ENCODE measurements at regions not wholly inside any gene's neighbourhood (a gene's known extent, or its start where the extent isn't known, plus 50 kb on each side); places are given as distances from the start of the nearest gene placed in this dataset.

GRCh38 chr10:130393342-130393741, 257.2 kb downstream of the GLRX3 start:
- no peak for TF ChIP-seq POLR2A (IDR thresholded peaks at IDR 0.05)
- no peak for TF ChIP-seq CTCF (IDR thresholded peaks at IDR 0.05 in 4 of 5, conservative IDR thresholded peaks at IDR 0.05 in 1 of 5)
